Liver (tissue), 7 donors: ENCODE measurements at regions not wholly inside any gene's neighbourhood (a gene's known extent, or its start where the extent isn't known, plus 50 kb on each side); places are given as distances from the start of the nearest gene placed in this dataset.

Source experiments
- DNase-seq: peaks from one replicate; pipeline ENCODE4 v3.0.0-alpha.2; 2017; ENCODE audit warnings: low spot score
- H3K27ac ChIP-seq, 2 donors: one replicate each; pipeline ENCODE4 v1.7.0; 2013; ENCODE audit warnings: inconsistent platforms in 2 of 2, low read length in 2 of 2, control low read depth in 1 of 2, low read depth in 1 of 2, mild to moderate bottlenecking in 1 of 2
- H3K27me3 ChIP-seq, 4 donors: one replicate each; pipeline versions ENCODE4 v1.6.1 to v1.7.0; 2013; ENCODE audit warnings: low read length in 3 of 4, inconsistent platforms in 1 of 4, mild to moderate bottlenecking in 1 of 4, moderate library complexity in 1 of 4; ENCODE audit not compliant: control insufficient read depth in 4 of 4, insufficient read depth in 4 of 4
- H3K36me3 ChIP-seq, 4 donors: one replicate each; pipeline versions ENCODE4 v1.6.1 to v1.7.0; 2013; ENCODE audit warnings: low read length in 3 of 4, mild to moderate bottlenecking in 3 of 4, low read depth in 1 of 4, moderate library complexity in 1 of 4; ENCODE audit not compliant: control insufficient read depth in 4 of 4, insufficient read depth in 3 of 4
- H3K4me1 ChIP-seq, 4 donors: one replicate each; pipeline versions ENCODE4 v1.6.1 to v1.7.0; 2013; ENCODE audit warnings: low read length in 3 of 4, mild to moderate bottlenecking in 3 of 4, moderate library complexity in 1 of 4; ENCODE audit not compliant: control insufficient read depth in 4 of 4, insufficient read depth in 4 of 4
- H3K4me3 ChIP-seq, 3 donors: one replicate each; pipeline versions ENCODE4 v1.6.1 to v1.7.0; 2013; ENCODE audit warnings: low read length in 3 of 3, control low read depth in 1 of 3, low read depth in 1 of 3, mild to moderate bottlenecking in 1 of 3
- H3K9ac ChIP-seq, 2 donors: one replicate each; pipeline ENCODE4 v1.7.0; 2013; ENCODE audit warnings: low read length in 2 of 2, mild to moderate bottlenecking in 2 of 2, moderate library complexity in 2 of 2, control low read depth in 1 of 2, low read depth in 1 of 2
- H3K9me3 ChIP-seq, 4 donors: one replicate each; pipeline versions ENCODE4 v1.6.1 to v1.7.0; 2013; ENCODE audit warnings: low read length in 3 of 4; ENCODE audit not compliant: control insufficient read depth in 4 of 4
- EGR1 ChIP-seq, 2 donors: IDR thresholded peaks; 2 replicates each; pipeline ENCODE4 v1.6.1; 2016 to 2018; ENCODE audit warnings: antibody characterized with exemption in 2 of 2, low read depth in 2 of 2
- FOXA1 ChIP-seq: IDR thresholded peaks from 2 replicates; pipeline ENCODE4 v1.6.1; 2016; ENCODE audit warnings: antibody characterized with exemption
- FOXA2 ChIP-seq: IDR thresholded peaks from 2 replicates; pipeline ENCODE4 v1.6.1; 2016; ENCODE audit warnings: antibody characterized with exemption
- GABPA ChIP-seq, 2 donors: IDR thresholded peaks in 1 of 2; conservative IDR thresholded peaks in 1 of 2; 2 replicates each; pipeline ENCODE4 v1.6.1; 2016; ENCODE audit warnings: antibody characterized with exemption in 2 of 2, mild to moderate bottlenecking in 1 of 2, moderate library complexity in 1 of 2
- HNF4A ChIP-seq, 2 donors: conservative IDR thresholded peaks; 2 replicates each; pipeline ENCODE4 v1.6.1; 2016; ENCODE audit warnings: antibody characterized with exemption in 2 of 2, mild to moderate bottlenecking in 2 of 2
- MAX ChIP-seq: IDR thresholded peaks from 2 replicates; pipeline ENCODE4 v1.6.1; 2016; ENCODE audit warnings: antibody characterized with exemption
- NR2F2 ChIP-seq: IDR thresholded peaks from 2 replicates; pipeline ENCODE4 v1.6.1; 2016; ENCODE audit warnings: antibody characterized with exemption
- SP1 ChIP-seq: IDR thresholded peaks from 2 replicates; pipeline ENCODE4 v1.6.1; 2018; ENCODE audit warnings: antibody characterized with exemption, mild to moderate bottlenecking
- YY1 ChIP-seq: IDR thresholded peaks from 2 replicates; pipeline ENCODE4 v1.6.1; 2016; ENCODE audit warnings: antibody characterized with exemption, mild to moderate bottlenecking
- WGBS: extraction: QIAGEN DNeasy Blood & Tissue Kit; methylation state at CpG from one replicate; pipeline ENCODE4 v1.1.7; 2013; 5-methylcytosine and 5-hydroxymethylcytosine counted together
- TF ChIP-seq, protein P1 (sequence below): IDR thresholded peaks from 2 replicates; pipeline ENCODE4 v1.6.1; 2016; ENCODE audit warnings: antibody characterized with exemption
- TF ChIP-seq, protein P2 (sequence below): IDR thresholded peaks from 2 replicates; pipeline ENCODE4 v1.6.1; 2016; ENCODE audit warnings: antibody characterized with exemption
- TF ChIP-seq, protein P3 (sequence below): IDR thresholded peaks from 2 replicates; pipeline ENCODE4 v1.6.1; 2016; ENCODE audit warnings: antibody characterized with exemption, mild to moderate bottlenecking
- donor health status: healthy.
- donor health status: healthy.
- donor health status: healthy.
- donor health status: healthy.

- DNase-seq = no peak
Measured at GRCh38 chr6:132063738-132064137, 112.6 kb upstream of the CCN2 start.

GRCh38 chr6:132063204-132063603 lies 112.0 kb upstream of the CCN2 start:
- Histone ChIP-seq H3K9ac (no peak overlapping the region), H3K9me3 (no peaks in the 10 kb centered on the region), H3K27me3 (no peaks in the 10 kb centered on the region), H3K36me3 (no peaks in the 10 kb centered on the region), H3K4me3 (no peak overlapping the region), H3K4me1 (no peaks in the 10 kb centered on the region), H3K27ac (no peak overlapping the region)
- TF ChIP-seq SP1 (no peak), GABPA (IDR thresholded peaks at IDR 0.05 in 1 of 2, conservative IDR thresholded peaks at IDR 0.05 in 1 of 2) (no peak)
- TF ChIP-seq, protein P1, sequence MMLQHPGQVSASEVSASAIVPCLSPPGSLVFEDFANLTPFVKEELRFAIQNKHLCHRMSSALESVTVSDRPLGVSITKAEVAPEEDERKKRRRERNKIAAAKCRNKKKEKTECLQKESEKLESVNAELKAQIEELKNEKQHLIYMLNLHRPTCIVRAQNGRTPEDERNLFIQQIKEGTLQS = no peak
- TF ChIP-seq, protein P2, sequence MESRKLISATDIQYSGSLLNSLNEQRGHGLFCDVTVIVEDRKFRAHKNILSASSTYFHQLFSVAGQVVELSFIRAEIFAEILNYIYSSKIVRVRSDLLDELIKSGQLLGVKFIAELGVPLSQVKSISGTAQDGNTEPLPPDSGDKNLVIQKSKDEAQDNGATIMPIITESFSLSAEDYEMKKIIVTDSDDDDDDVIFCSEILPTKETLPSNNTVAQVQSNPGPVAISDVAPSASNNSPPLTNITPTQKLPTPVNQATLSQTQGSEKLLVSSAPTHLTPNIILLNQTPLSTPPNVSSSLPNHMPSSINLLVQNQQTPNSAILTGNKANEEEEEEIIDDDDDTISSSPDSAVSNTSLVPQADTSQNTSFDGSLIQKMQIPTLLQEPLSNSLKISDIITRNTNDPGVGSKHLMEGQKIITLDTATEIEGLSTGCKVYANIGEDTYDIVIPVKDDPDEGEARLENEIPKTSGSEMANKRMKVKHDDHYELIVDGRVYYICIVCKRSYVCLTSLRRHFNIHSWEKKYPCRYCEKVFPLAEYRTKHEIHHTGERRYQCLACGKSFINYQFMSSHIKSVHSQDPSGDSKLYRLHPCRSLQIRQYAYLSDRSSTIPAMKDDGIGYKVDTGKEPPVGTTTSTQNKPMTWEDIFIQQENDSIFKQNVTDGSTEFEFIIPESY = no peak
- DNase-seq = no peak
- WGBS = 78% methylated on average over 5 of the region's 5 CpGs

More at GRCh38 chr6:132063738-132064137, 112.6 kb upstream of the CCN2 start:
- Histone ChIP-seq H3K27ac (no peak overlapping the region), H3K36me3 (no peaks in the 10 kb centered on the region), H3K4me1 (no peaks in the 10 kb centered on the region), H3K9me3 (no peaks in the 10 kb centered on the region), H3K27me3 (no peaks in the 10 kb centered on the region), H3K4me3 (no peak overlapping the region), H3K9ac (no peak overlapping the region)
- 73% methylated on average over 2 of the region's 2 CpGs for WGBS
- TF ChIP-seq HNF4A (conservative IDR thresholded peaks at IDR 0.05) = no peak
- no peak for TF ChIP-seq FOXA2
- TF ChIP-seq MAX = no peak
- no peak for TF ChIP-seq NR2F2
- TF ChIP-seq EGR1 (IDR thresholded peaks at IDR 0.05; ENCODE audit: low read depth in 2 of 2) = no peak
- TF ChIP-seq, protein P2 = no peak
- TF ChIP-seq FOXA1 = no peak
- TF ChIP-seq YY1 = no peak
- no peak for TF ChIP-seq SP1
- TF ChIP-seq, protein P3, sequence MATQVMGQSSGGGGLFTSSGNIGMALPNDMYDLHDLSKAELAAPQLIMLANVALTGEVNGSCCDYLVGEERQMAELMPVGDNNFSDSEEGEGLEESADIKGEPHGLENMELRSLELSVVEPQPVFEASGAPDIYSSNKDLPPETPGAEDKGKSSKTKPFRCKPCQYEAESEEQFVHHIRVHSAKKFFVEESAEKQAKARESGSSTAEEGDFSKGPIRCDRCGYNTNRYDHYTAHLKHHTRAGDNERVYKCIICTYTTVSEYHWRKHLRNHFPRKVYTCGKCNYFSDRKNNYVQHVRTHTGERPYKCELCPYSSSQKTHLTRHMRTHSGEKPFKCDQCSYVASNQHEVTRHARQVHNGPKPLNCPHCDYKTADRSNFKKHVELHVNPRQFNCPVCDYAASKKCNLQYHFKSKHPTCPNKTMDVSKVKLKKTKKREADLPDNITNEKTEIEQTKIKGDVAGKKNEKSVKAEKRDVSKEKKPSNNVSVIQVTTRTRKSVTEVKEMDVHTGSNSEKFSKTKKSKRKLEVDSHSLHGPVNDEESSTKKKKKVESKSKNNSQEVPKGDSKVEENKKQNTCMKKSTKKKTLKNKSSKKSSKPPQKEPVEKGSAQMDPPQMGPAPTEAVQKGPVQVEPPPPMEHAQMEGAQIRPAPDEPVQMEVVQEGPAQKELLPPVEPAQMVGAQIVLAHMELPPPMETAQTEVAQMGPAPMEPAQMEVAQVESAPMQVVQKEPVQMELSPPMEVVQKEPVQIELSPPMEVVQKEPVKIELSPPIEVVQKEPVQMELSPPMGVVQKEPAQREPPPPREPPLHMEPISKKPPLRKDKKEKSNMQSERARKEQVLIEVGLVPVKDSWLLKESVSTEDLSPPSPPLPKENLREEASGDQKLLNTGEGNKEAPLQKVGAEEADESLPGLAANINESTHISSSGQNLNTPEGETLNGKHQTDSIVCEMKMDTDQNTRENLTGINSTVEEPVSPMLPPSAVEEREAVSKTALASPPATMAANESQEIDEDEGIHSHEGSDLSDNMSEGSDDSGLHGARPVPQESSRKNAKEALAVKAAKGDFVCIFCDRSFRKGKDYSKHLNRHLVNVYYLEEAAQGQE = no peak
- TF ChIP-seq GABPA (IDR thresholded peaks at IDR 0.05 in 1 of 2, conservative IDR thresholded peaks at IDR 0.05 in 1 of 2) = no peak
